Umbilical cord (tissue), 1 donor: ENCODE measurements at regions not wholly inside any gene's neighbourhood (a gene's known extent, or its start where the extent isn't known, plus 50 kb on each side); places are given as distances from the start of the nearest gene placed in this dataset.
A peak's percentile ranks its signal among the peaks of the same experiment; 100 is the strongest.

Experiments used
- DNase-seq: peaks from one replicate; pipeline ENCODE4 v3.0.0-alpha.2; 2015; ENCODE audit warnings: low spot score

GRCh38 chr1:195569934-195570333 lies 1038.3 kb downstream of the KCNT2 start:
- no peak for DNase-seq

GRCh38 chr1:195568389-195568788 lies 1039.9 kb downstream of the KCNT2 start:
- DNase-seq, result no peak

GRCh38 chr1:195562074-195562473 lies 1046.2 kb downstream of the KCNT2 start:
- peak; percentile 1 for DNase-seq

GRCh38 chr1:195550071-195550862 lies 1058.0 kb downstream of the KCNT2 start:
- DNase-seq, result no peak

- no peak for DNase-seq
These were observed 1077.3 kb downstream of the KCNT2 start for GRCh38 chr1:195530961-195531360.

GRCh38 chr1:195529881-195530280 lies 1078.4 kb downstream of the KCNT2 start:
- DNase-seq, result no peak

- DNase-seq, result no peak
These were observed 1087.5 kb downstream of the KCNT2 start for GRCh38 chr1:195520757-195521156.

- no peak for DNase-seq
These were observed 1092.2 kb downstream of the KCNT2 start for GRCh38 chr1:195516036-195516435.

- DNase-seq, result no peak
These were observed 1096.7 kb downstream of the KCNT2 start for GRCh38 chr1:195511501-195511900.

GRCh38 chr1:195501118-195501517 lies 1107.1 kb downstream of the KCNT2 start:
- DNase-seq, result no peak

- no peak for DNase-seq
These were observed 1112.3 kb downstream of the KCNT2 start for GRCh38 chr1:195495720-195496635.

- DNase-seq, result no peak
These were observed 1126.1 kb downstream of the KCNT2 start for GRCh38 chr1:195482137-195482536.

GRCh38 chr1:195481293-195481692 lies 1126.9 kb downstream of the KCNT2 start:
- DNase-seq, result no peak

- no peak for DNase-seq
These were observed 1132.7 kb downstream of the KCNT2 start for GRCh38 chr1:195475568-195475967.

- DNase-seq, result peak; percentile 3
These were observed 1135.9 kb downstream of the KCNT2 start for GRCh38 chr1:195472291-195472690.

GRCh38 chr1:195466639-195467038 lies 1141.6 kb downstream of the KCNT2 start:
- DNase-seq, result no peak

- no peak for DNase-seq
These were observed 1145.6 kb downstream of the KCNT2 start for GRCh38 chr1:195462646-195463045.

- DNase-seq, result no peak
These were observed 1146.1 kb downstream of the KCNT2 start for GRCh38 chr1:195462152-195462551.

GRCh38 chr1:195458365-195458764 lies 1149.9 kb downstream of the KCNT2 start:
- DNase-seq, result no peak

GRCh38 chr1:195450794-195451193 lies 1157.4 kb downstream of the KCNT2 start:
- no peak for DNase-seq

GRCh38 chr1:195439661-195440060 lies 1168.6 kb downstream of the KCNT2 start:
- no peak for DNase-seq

GRCh38 chr1:195434566-195435203 lies 1173.6 kb downstream of the KCNT2 start:
- DNase-seq, result no peak
